GM23338 (cell line): ENCODE measurements at regions not wholly inside any gene's neighbourhood (a gene's known extent, or its start where the extent isn't known, plus 50 kb on each side); places are given as distances from the start of the nearest gene placed in this dataset.

Source experiments
- CREB1 ChIP-seq: fragments of 250-450 bp; sonication (Bioruptor Pico); IDR thresholded peaks from 2 replicates; pipeline ENCODE4 v1.5.0; 2020; ENCODE audit warnings: low read depth, mild to moderate bottlenecking, moderate library complexity
- CTCF ChIP-seq, 2 experiments: fragments of 200-600 bp in 1 of 2; sonication (generic) in 1 of 2; conservative IDR thresholded peaks; 2 replicates each; pipeline versions ENCODE4 v1.5.1 to v1.6.1; 2016 to 2017; ENCODE audit warnings: antibody characterized with exemption in 2 of 2, low read depth in 2 of 2, mild to moderate bottlenecking in 2 of 2, moderate library complexity in 1 of 2
- EZH2 ChIP-seq: fragments of 200-600 bp; sonication (generic); IDR thresholded peaks from one replicate; pipeline ENCODE4 v1.8.0; 2017; ENCODE audit warnings: antibody characterized with exemption, mild to moderate bottlenecking, low read depth; ENCODE audit not compliant: unreplicated experiment
- EZH2phosphoT487 ChIP-seq: fragments of 200-600 bp; sonication (generic); IDR thresholded peaks from one replicate; pipeline ENCODE4 v1.8.1; 2018; ENCODE audit warnings: antibody characterized with exemption; ENCODE audit not compliant: unreplicated experiment
- JUNB ChIP-seq: IDR thresholded peaks from one replicate; pipeline ENCODE4 v1.6.1; 2016; ENCODE audit warnings: antibody characterized with exemption; ENCODE audit not compliant: unreplicated experiment
- POLR2AphosphoS5 ChIP-seq: IDR thresholded peaks from 2 replicates; pipeline ENCODE4 v1.6.1; 2016; ENCODE audit warnings: antibody characterized with exemption, low read depth
- REST ChIP-seq: IDR thresholded peaks from one replicate; pipeline ENCODE4 v1.6.1; 2018; ENCODE audit warnings: antibody characterized with exemption; ENCODE audit not compliant: unreplicated experiment
- ZNF114 ChIP-seq: fragments of 250-450 bp; sonication (Bioruptor Pico); IDR thresholded peaks from 2 replicates; pipeline ENCODE4 v1.5.0; 2020; ENCODE audit warnings: mild to moderate bottlenecking, moderate library complexity
- ZNF331 ChIP-seq: fragments of 250-450 bp; sonication (Bioruptor Pico); IDR thresholded peaks from 2 replicates; pipeline ENCODE4 v1.5.0; 2020; ENCODE audit warnings: low read depth, mild to moderate bottlenecking, moderate library complexity
- ZNF462 ChIP-seq: fragments of 250-450 bp; sonication (Bioruptor Pico); IDR thresholded peaks from 2 replicates; pipeline ENCODE4 v1.5.0; 2020; ENCODE audit warnings: mild to moderate bottlenecking, moderate library complexity

- TF ChIP-seq CTCF (conservative IDR thresholded peaks at IDR 0.05; ENCODE audit: low read depth in 2 of 2) (no peak), JUNB (no peak), ZNF114 (no peak), EZH2 (no peak), POLR2AphosphoS5 (no peak), EZH2phosphoT487 (no peak), ZNF331 (CRISPR knock-in tag) (no peak), ZNF462 (CRISPR knock-in tag) (no peak), CREB1 (CRISPR knock-in tag) (no peak), REST (no peak)
Observed at GRCh38 chr20:40960521-40960956, 68.1 kb upstream of the TOP1 start.
